PFSK-1 (cell line): ENCODE measurements at regions not wholly inside any gene's neighbourhood (a gene's known extent, or its start where the extent isn't known, plus 50 kb on each side); places are given as distances from the start of the nearest gene placed in this dataset.

ENCODE experiments used
- FOXP2 ChIP-seq: optimal IDR thresholded peaks from 2 replicates; pipeline ENCODE3; 2011; ENCODE audit warnings: borderline replicate concordance, control low read depth, inconsistent platforms; ENCODE audit not compliant: insufficient read depth; ENCODE audit errors: extremely low read length, extremely low read depth
- POLR2AphosphoS5 ChIP-seq: IDR thresholded peaks from 2 replicates; pipeline ENCODE4 v1.6.1; 2012; ENCODE audit warnings: low read depth, mild to moderate bottlenecking, control low read depth, low read length, moderate library complexity
- SIN3A ChIP-seq: IDR thresholded peaks from 2 replicates; pipeline ENCODE4 v1.6.1; 2012; ENCODE audit warnings: mild to moderate bottlenecking, low read length, moderate library complexity, borderline replicate concordance; ENCODE audit not compliant: insufficient read depth
- TAF1 ChIP-seq: IDR thresholded peaks from 2 replicates; pipeline ENCODE4 v1.6.1; 2012; ENCODE audit warnings: low read length, control low read depth, borderline replicate concordance; ENCODE audit not compliant: insufficient read depth
- TF ChIP-seq, protein P1 (sequence below), 2 experiments: IDR thresholded peaks; 2 replicates each; pipeline versions ENCODE4 v1.6.1 to v1.8.0; 2011 to 2012; ENCODE audit warnings: low read depth in 2 of 2, low read length in 2 of 2, control low read depth in 1 of 2, inconsistent platforms in 1 of 2, mild to moderate bottlenecking in 1 of 2, moderate library complexity in 1 of 2; ENCODE audit not compliant: insufficient read depth in 1 of 2

DNA sequence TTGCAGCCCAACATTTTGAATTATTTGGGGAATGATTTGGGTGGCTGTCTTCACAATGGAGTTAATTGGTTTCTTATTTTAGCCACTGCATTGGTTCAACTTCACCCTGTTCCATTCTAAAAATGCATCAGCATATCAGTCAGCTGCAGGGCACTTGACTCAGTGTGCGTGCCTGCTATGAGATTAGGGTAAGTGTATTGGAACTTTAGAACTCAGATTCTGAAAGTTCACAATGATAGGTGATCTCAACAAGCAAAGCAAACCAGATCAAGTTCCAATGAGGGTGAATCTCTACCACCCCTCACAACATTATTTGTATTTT, 265.0 kb downstream of the ZPLD1 start:
- TF ChIP-seq TAF1 (no peak), POLR2AphosphoS5 (no peak), SIN3A (no peak), FOXP2 (no peak)
- TF ChIP-seq, protein P1, sequence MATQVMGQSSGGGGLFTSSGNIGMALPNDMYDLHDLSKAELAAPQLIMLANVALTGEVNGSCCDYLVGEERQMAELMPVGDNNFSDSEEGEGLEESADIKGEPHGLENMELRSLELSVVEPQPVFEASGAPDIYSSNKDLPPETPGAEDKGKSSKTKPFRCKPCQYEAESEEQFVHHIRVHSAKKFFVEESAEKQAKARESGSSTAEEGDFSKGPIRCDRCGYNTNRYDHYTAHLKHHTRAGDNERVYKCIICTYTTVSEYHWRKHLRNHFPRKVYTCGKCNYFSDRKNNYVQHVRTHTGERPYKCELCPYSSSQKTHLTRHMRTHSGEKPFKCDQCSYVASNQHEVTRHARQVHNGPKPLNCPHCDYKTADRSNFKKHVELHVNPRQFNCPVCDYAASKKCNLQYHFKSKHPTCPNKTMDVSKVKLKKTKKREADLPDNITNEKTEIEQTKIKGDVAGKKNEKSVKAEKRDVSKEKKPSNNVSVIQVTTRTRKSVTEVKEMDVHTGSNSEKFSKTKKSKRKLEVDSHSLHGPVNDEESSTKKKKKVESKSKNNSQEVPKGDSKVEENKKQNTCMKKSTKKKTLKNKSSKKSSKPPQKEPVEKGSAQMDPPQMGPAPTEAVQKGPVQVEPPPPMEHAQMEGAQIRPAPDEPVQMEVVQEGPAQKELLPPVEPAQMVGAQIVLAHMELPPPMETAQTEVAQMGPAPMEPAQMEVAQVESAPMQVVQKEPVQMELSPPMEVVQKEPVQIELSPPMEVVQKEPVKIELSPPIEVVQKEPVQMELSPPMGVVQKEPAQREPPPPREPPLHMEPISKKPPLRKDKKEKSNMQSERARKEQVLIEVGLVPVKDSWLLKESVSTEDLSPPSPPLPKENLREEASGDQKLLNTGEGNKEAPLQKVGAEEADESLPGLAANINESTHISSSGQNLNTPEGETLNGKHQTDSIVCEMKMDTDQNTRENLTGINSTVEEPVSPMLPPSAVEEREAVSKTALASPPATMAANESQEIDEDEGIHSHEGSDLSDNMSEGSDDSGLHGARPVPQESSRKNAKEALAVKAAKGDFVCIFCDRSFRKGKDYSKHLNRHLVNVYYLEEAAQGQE (IDR thresholded peaks at IDR 0.05; ENCODE audit: insufficient read depth in 1 of 2, low read depth in 2 of 2, low read length in 2 of 2), result no peak
